Nucleus accumbens (tissue), 56 donors: ENCODE measurements at regions not wholly inside any gene's neighbourhood (a gene's known extent, or its start where the extent isn't known, plus 50 kb on each side); places are given as distances from the start of the nearest gene placed in this dataset.
"Not testable (repeated sequence)": the region's sequence is repeated elsewhere in the genome, so short reads cannot be mapped to it uniquely, and the experiment has no call there.

Experiments
- DNase-seq, 56 donors: peaks; one replicate each; lab custom pipeline; 2025; lab: John Stamatoyannopoulos, UW

- DNase-seq: no peak
Observed at GRCh38 chr14:71415404-71415690, 508.1 kb downstream of the PCNX1 start.

GRCh38 chr14:71416392-71416791, 509.1 kb downstream of the PCNX1 start:
- DNase-seq: no peak

- DNase-seq: no peak
Observed at GRCh38 chr14:71418532-71419245, 511.4 kb downstream of the PCNX1 start.

- DNase-seq: no peak
Observed at GRCh38 chr14:71423481-71423880, 508.7 kb upstream of the RGS6 start.

GRCh38 chr14:71424941-71425340, 507.3 kb upstream of the RGS6 start:
- no peak for DNase-seq

- DNase-seq: no peak
Observed at GRCh38 chr14:71426001-71426400, 506.2 kb upstream of the RGS6 start.

- no peak for DNase-seq
Observed at GRCh38 chr14:71429902-71430301, 502.3 kb upstream of the RGS6 start.

GRCh38 chr14:71430321-71430677, 501.9 kb upstream of the RGS6 start:
- DNase-seq: no peak

- no peak for DNase-seq
Observed at GRCh38 chr14:71430678-71431376, 501.4 kb upstream of the RGS6 start.

- DNase-seq: no peak
Observed at GRCh38 chr14:71432334-71433110, 499.7 kb upstream of the RGS6 start.

- DNase-seq: no peak
Observed at GRCh38 chr14:71433303-71433702, 498.9 kb upstream of the RGS6 start.

- DNase-seq: not testable (repeated sequence)
Observed at GRCh38 chr14:71435641-71436040, 496.6 kb upstream of the RGS6 start.

- DNase-seq: no peak
Observed at GRCh38 chr14:71437870-71438269, 494.4 kb upstream of the RGS6 start.

- peak in 41 of 56 donors; percentile 2 to 80 (median 36) for DNase-seq
Observed at GRCh38 chr14:71438684-71439083, 493.5 kb upstream of the RGS6 start.

GRCh38 chr14:71441126-71441525, 491.1 kb upstream of the RGS6 start:
- DNase-seq: no peak

GRCh38 chr14:71444030-71444822, 488.0 kb upstream of the RGS6 start:
- DNase-seq: no peak

- DNase-seq: no peak
Observed at GRCh38 chr14:71448431-71449315, 483.6 kb upstream of the RGS6 start.

GRCh38 chr14:71449316-71450055, 482.7 kb upstream of the RGS6 start:
- DNase-seq: no peak

GRCh38 chr14:71451501-71451900, 480.7 kb upstream of the RGS6 start:
- no peak for DNase-seq
